K562 (cell line): ENCODE measurements at regions not wholly inside any gene's neighbourhood (a gene's known extent, or its start where the extent isn't known, plus 50 kb on each side); places are given as distances from the start of the nearest gene placed in this dataset.

ENCODE experiments used
- ATF3 ChIP-seq, 2 experiments: fragments of 450-650 bp in 1 of 2; sonication (generic) in 1 of 2; formaldehyde crosslinking in 1 of 2; IDR thresholded peaks in 1 of 2; conservative IDR thresholded peaks in 1 of 2; 2 replicates each; pipeline versions ENCODE4 v1.6.1 to v1.8.1; 2016 to 2023; ENCODE audit warnings: mild to moderate bottlenecking in 2 of 2, moderate library complexity in 2 of 2, inconsistent platforms in 1 of 2, missing genetic modification reagents in 1 of 2
- BRF1 ChIP-seq: IDR thresholded peaks from 3 replicates; pipeline ENCODE4 v1.6.1; 2011; ENCODE audit warnings: borderline replicate concordance, mild to moderate bottlenecking; ENCODE audit not compliant: insufficient read length; ENCODE audit errors: extremely low read depth
- CBX3 ChIP-seq, 2 experiments: IDR thresholded peaks; 1 replicate in 1 of 2; 2 replicates in 1 of 2; pipeline ENCODE4 v1.6.1; 2012; ENCODE audit warnings: inconsistent platforms in 2 of 2, low read length in 2 of 2, borderline replicate concordance in 1 of 2, control low read depth in 1 of 2
- CREB1 ChIP-seq, 2 experiments: sonication (generic) in 1 of 2; formaldehyde crosslinking in 1 of 2; IDR thresholded peaks; 2 replicates each; pipeline versions ENCODE4 v1.6.1 to v1.8.0; 2012 to 2022; ENCODE audit warnings: inconsistent platforms in 1 of 2, mild to moderate bottlenecking in 1 of 2, missing genetic modification reagents in 1 of 2, moderate library complexity in 1 of 2
- CREM ChIP-seq: IDR thresholded peaks from 2 replicates; pipeline ENCODE4 v1.6.1; 2014; ENCODE audit warnings: antibody characterized with exemption, low read depth
- CUX1 ChIP-seq: fragments of 200-800 bp; sonication (Bioruptor generic); IDR thresholded peaks from 2 replicates; pipeline ENCODE4 v1.6.1; 2016; ENCODE audit warnings: missing genetic modification characterization, missing compliant biosample characterization
- KDM1A ChIP-seq, 2 experiments: fragments of 450-650 bp; IDR thresholded peaks; 2 replicates each; pipeline ENCODE4 v1.6.1; 2016; ENCODE audit warnings: mild to moderate bottlenecking in 2 of 2
- POLR2A ChIP-seq: fragments of 450-650 bp; conservative IDR thresholded peaks from 2 replicates; pipeline ENCODE4 v1.6.1; 2016
- POLR2G ChIP-seq: fragments of 200-400 bp; formaldehyde crosslinking; IDR thresholded peaks from 2 replicates; pipeline ENCODE4 v1.6.1; 2017; ENCODE audit warnings: low read depth, mild to moderate bottlenecking, antibody characterized with exemption, low read length, moderate library complexity
- TCF3 ChIP-seq: sonication (generic); formaldehyde crosslinking; IDR thresholded peaks from 2 replicates; pipeline ENCODE4 v1.4.0; 2020; ENCODE audit warnings: mild to moderate bottlenecking, missing genetic modification reagents
- THAP7 ChIP-seq: fragments of 250-450 bp; sonication (Bioruptor Pico); IDR thresholded peaks from 2 replicates; pipeline ENCODE4 v1.5.0; 2021

GRCh38 chr4:134747108-134747805 is 545.7 kb upstream of the PABPC4L start:
- TF ChIP-seq TCF3 (CRISPR knock-in tag): no peak
- no peak for TF ChIP-seq CREB1 (IDR thresholded peaks at IDR 0.05)
- TF ChIP-seq CREB1 (CRISPR knock-in tag; IDR thresholded peaks at IDR 0.05): no peak
- no peak for TF ChIP-seq CREM
- TF ChIP-seq BRF1: no peak
- no peak for TF ChIP-seq POLR2A
- no peak for TF ChIP-seq CBX3 (IDR thresholded peaks at IDR 0.05; ENCODE audit: borderline replicate concordance in 1 of 2, low read length in 2 of 2)
- no peak for TF ChIP-seq POLR2G
- TF ChIP-seq ATF3 (IDR thresholded peaks at IDR 0.05): no peak
- no peak for TF ChIP-seq ATF3 (CRISPR knock-in tag; conservative IDR thresholded peaks at IDR 0.05)
- TF ChIP-seq CUX1 (CRISPR knock-in tag): no peak
- no peak for TF ChIP-seq THAP7 (CRISPR knock-in tag)
- no peak for TF ChIP-seq KDM1A (IDR thresholded peaks at IDR 0.05)
